CD4-positive, alpha-beta memory T cell (primary cell): ENCODE measurements at regions not wholly inside any gene's neighbourhood (a gene's known extent, or its start where the extent isn't known, plus 50 kb on each side); places are given as distances from the start of the nearest gene placed in this dataset.
"Not testable (repeated sequence)": the region's sequence is repeated elsewhere in the genome, so short reads cannot be mapped to it uniquely, and the experiment has no call there.

Source experiments
- CTCF ChIA-PET: fragments of 350-600 bp; sonication (Branson Sonifier 250); formaldehyde crosslinking; loops from one replicate; lab custom pipeline; 2021; ENCODE audit warnings: inconsistent platforms; ENCODE audit not compliant: partially characterized antibody; lab: Charles Lee
- POLR2A ChIA-PET: fragments of 350-600 bp; sonication (Branson Sonifier 250); formaldehyde crosslinking; loops from one replicate; lab custom pipeline; 2021; ENCODE audit not compliant: partially characterized antibody; lab: Charles Lee
- DNase-seq, 5 donors: peaks; one replicate each; pipeline versions ENCODE4 v3.0.0 to v3.0.0-alpha.2; 2020 to 2022; ENCODE audit warnings: mixed read lengths in 1 of 5
- H3K27ac ChIP-seq: one replicate; pipeline ENCODE4 v1.7.0; 2013; ENCODE audit warnings: low read depth, low read length
- H3K27me3 ChIP-seq: 2 replicates; pipeline ENCODE4 v1.7.0; 2013; ENCODE audit warnings: mild to moderate bottlenecking, low read length, moderate library complexity; ENCODE audit not compliant: insufficient read depth
- H3K36me3 ChIP-seq: 2 replicates; pipeline ENCODE4 v1.7.0; 2013; ENCODE audit warnings: mild to moderate bottlenecking, low read length, moderate library complexity; ENCODE audit not compliant: insufficient read depth
- H3K4me1 ChIP-seq: 2 replicates; pipeline ENCODE4 v1.7.0; 2013; ENCODE audit warnings: mild to moderate bottlenecking, low read length, moderate library complexity; ENCODE audit not compliant: insufficient read depth
- H3K4me3 ChIP-seq, 2 donors: one replicate each; pipeline ENCODE4 v1.7.0; 2013; ENCODE audit warnings: low read length in 2 of 2, mild to moderate bottlenecking in 1 of 2
- H3K9me3 ChIP-seq, 2 donors: one replicate each; pipeline ENCODE4 v1.7.0; 2013; ENCODE audit warnings: low read length in 2 of 2, control low read depth in 1 of 2; ENCODE audit not compliant: control insufficient read depth in 1 of 2
- H3K27ac Mint-ChIP-seq, 7 donors: one replicate each; pipeline ENCODE4 v1.8.0; 2020 to 2021; ENCODE audit warnings: mixed read lengths in 7 of 7, mild to moderate bottlenecking in 6 of 7, inconsistent platforms in 3 of 7, moderate library complexity in 3 of 7
- H3K27me3 Mint-ChIP-seq, 2 donors: one replicate each; pipeline ENCODE4 v1.8.0; 2020 to 2021; ENCODE audit warnings: mixed read lengths in 2 of 2
- H3K36me3 Mint-ChIP-seq, 2 donors: one replicate each; pipeline ENCODE4 v1.8.0; 2020 to 2021; ENCODE audit warnings: mixed read lengths in 2 of 2, inconsistent platforms in 1 of 2, mild to moderate bottlenecking in 1 of 2
- H3K4me1 Mint-ChIP-seq, 4 donors: one replicate each; pipeline ENCODE4 v1.8.0; 2020 to 2021; ENCODE audit warnings: mixed read lengths in 4 of 4, mild to moderate bottlenecking in 1 of 4
- H3K4me3 Mint-ChIP-seq, 8 donors: one replicate each; pipeline ENCODE4 v1.8.0; 2020 to 2021; ENCODE audit warnings: mixed read lengths in 8 of 8, mild to moderate bottlenecking in 7 of 8, moderate library complexity in 6 of 8, inconsistent platforms in 3 of 8
- H3K9me3 Mint-ChIP-seq, 8 donors: one replicate each; pipeline ENCODE4 v1.8.0; 2020 to 2021; ENCODE audit warnings: mixed read lengths in 8 of 8, mild to moderate bottlenecking in 5 of 8, inconsistent platforms in 3 of 8, moderate library complexity in 1 of 8
- intact Hi-C: fragments of 100-400 bp; cut with micrococcal nuclease; formaldehyde crosslinking; loops from one replicate; pipeline ENCODE4 v1.15.1; 2023

- ChIA-PET CTCF (no interaction called here), POLR2A (no interaction called here)
- H3K4me1 Mint-ChIP-seq, result no peaks in the 10 kb centered on the region
- H3K27me3 ChIP-seq, result no peaks in the 10 kb centered on the region
- DNase-seq, result no peak
- H3K9me3 ChIP-seq, result no peaks in the 10 kb centered on the region
- intact Hi-C loops, result no loop called here
- H3K36me3 ChIP-seq, result no peaks in the 10 kb centered on the region
- no peaks in the 10 kb centered on the region for H3K36me3 Mint-ChIP-seq
- H3K4me3 ChIP-seq, result no peak overlapping the region
- no peaks in the 10 kb centered on the region for H3K4me1 ChIP-seq
- H3K27me3 Mint-ChIP-seq, result peaks cover 1 to 2% of the 10 kb centered on the region in 2 donors
- peaks cover 0 to 18% (median 3%) of the 10 kb centered on the region in 8 donors for H3K9me3 Mint-ChIP-seq
- no peak overlapping the region for H3K4me3 Mint-ChIP-seq
- H3K27ac Mint-ChIP-seq, result no peak overlapping the region
- H3K27ac ChIP-seq, result no peak overlapping the region
Measured at GRCh38 chr9:93891549-93892310, 63.4 kb downstream of the BARX1 start.

DNA sequence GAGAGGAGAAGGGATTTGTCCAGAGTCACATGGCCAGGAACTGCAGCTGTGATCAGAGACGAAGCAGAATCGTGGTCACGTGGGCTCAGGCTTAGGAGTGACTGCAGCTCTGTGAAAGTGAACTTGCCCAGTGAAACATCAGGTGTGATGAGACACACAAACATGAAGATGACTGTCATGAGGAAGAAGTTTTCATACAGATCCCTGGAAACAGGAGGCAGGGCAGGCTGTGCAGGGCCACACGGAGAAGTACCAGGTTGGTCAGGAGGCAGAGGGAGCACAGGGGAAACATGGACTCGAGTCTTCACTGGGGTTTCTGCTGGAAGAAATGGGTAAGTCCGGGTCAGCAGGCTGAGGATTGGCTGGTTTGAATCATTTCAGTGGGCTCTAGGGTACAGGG, 64.1 kb downstream of the BARX1 start:
- H3K4me1 ChIP-seq, result no peaks in the 10 kb centered on the region
- ChIA-PET POLR2A (no interaction called here), CTCF (no interaction called here)
- Mint-ChIP-seq H3K27me3 (peaks cover 2 to 3% of the 10 kb centered on the region in 2 donors), H3K4me3 (no peak overlapping the region), H3K4me1 (no peaks in the 10 kb centered on the region), H3K9me3 (peaks cover 0 to 18% (median 3%) of the 10 kb centered on the region in 8 donors), H3K27ac (no peak overlapping the region), H3K36me3 (no peaks in the 10 kb centered on the region)
- intact Hi-C loops, result no loop called here
- no peak for DNase-seq
- H3K27me3 ChIP-seq, result no peaks in the 10 kb centered on the region
- H3K36me3 ChIP-seq, result no peaks in the 10 kb centered on the region
- no peak overlapping the region for H3K4me3 ChIP-seq
- no peaks in the 10 kb centered on the region for H3K9me3 ChIP-seq
- no peak overlapping the region for H3K27ac ChIP-seq

DNA sequence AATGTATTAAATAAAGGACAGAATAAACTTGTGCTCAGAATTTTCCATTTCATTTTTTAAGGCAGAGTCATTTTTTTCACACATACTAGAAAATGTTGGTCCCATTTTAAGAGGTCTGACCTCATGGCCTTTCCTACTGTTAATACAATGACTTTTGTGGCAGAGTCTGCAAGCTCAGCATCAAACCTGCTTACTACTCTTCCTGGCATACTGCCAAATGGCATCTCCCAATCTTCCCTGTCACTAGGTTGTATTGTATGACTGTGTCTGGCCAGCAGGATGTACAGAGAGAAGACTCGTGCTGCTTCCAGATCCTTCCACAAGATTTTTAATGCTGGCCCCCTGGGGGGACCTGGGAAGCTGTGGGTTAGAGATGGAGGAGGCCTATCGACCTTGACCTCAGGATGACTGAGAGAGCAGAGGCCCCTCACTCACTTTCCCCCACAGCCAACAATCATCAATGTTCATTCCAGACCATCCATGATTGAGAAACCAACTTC, 64.7 kb downstream of the BARX1 start:
- no peak overlapping the region for H3K4me3 ChIP-seq
- Mint-ChIP-seq H3K27me3 (peaks cover 2 to 3% of the 10 kb centered on the region in 2 donors), H3K27ac (no peak overlapping the region), H3K9me3 (peaks cover 0 to 18% (median 3%) of the 10 kb centered on the region in 8 donors), H3K36me3 (no peaks in the 10 kb centered on the region), H3K4me3 (peak overlapping the region in 1 of 8 donors; percentile 18), H3K4me1 (no peaks in the 10 kb centered on the region)
- ChIA-PET POLR2A (no interaction called here), CTCF (no interaction called here)
- H3K27me3 ChIP-seq, result no peaks in the 10 kb centered on the region
- no peaks in the 10 kb centered on the region for H3K9me3 ChIP-seq
- H3K27ac ChIP-seq, result no peak overlapping the region
- no peak for DNase-seq
- H3K36me3 ChIP-seq, result no peaks in the 10 kb centered on the region
- no peaks in the 10 kb centered on the region for H3K4me1 ChIP-seq
- intact Hi-C loops, result no loop called here

DNA sequence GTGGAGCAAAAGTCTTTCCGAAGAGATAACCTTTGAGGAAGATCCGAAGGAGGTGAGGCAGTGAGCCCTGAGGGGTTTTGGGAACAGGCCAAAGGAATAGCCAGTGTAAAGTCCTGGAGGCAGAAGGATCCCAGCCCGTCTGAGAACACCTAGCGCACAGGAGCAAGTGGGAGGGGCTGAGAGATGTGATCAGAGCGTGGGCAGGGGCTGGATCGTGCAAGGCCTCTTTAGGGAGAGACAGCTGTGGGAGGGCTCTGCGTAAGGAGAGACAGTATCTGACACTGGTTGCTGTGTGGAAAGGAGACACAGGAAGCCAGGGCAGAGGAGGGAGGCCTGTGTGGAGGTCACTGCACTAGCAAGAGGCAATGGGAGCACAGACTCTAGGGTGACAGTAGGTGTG, 68.2 kb downstream of the BARX1 start:
- no peaks in the 10 kb centered on the region for H3K4me1 ChIP-seq
- no peak overlapping the region for H3K27ac Mint-ChIP-seq
- ChIA-PET CTCF (no interaction called here), POLR2A (no interaction called here)
- H3K27ac ChIP-seq, result no peak overlapping the region
- H3K4me3 Mint-ChIP-seq, result no peak overlapping the region
- H3K36me3 Mint-ChIP-seq, result no peaks in the 10 kb centered on the region
- no peak overlapping the region for H3K4me3 ChIP-seq
- no peaks in the 10 kb centered on the region for H3K36me3 ChIP-seq
- H3K27me3 Mint-ChIP-seq, result peaks cover 4 to 10% of the 10 kb centered on the region in 2 donors
- H3K4me1 Mint-ChIP-seq, result no peaks in the 10 kb centered on the region
- intact Hi-C loops, result no loop called here
- no peak for DNase-seq
- peaks cover 0 to 4% (median 2%) of the 10 kb centered on the region in 8 donors for H3K9me3 Mint-ChIP-seq
- H3K27me3 ChIP-seq, result no peaks in the 10 kb centered on the region
- H3K9me3 ChIP-seq, result no peaks in the 10 kb centered on the region

- H3K4me3 Mint-ChIP-seq, result no peak overlapping the region
- H3K27me3 Mint-ChIP-seq, result peaks cover 4 to 17% of the 10 kb centered on the region in 2 donors
- no peak overlapping the region for H3K4me3 ChIP-seq
- intact Hi-C loops, result no loop called here
- H3K4me1 Mint-ChIP-seq, result no peaks in the 10 kb centered on the region
- H3K27ac Mint-ChIP-seq, result no peak overlapping the region
- ChIA-PET POLR2A (no interaction called here), CTCF (no interaction called here)
- peaks cover 0 to 4% (median under 1%) of the 10 kb centered on the region in 8 donors for H3K9me3 Mint-ChIP-seq
- no peaks in the 10 kb centered on the region for H3K9me3 ChIP-seq
- no peaks in the 10 kb centered on the region for H3K36me3 ChIP-seq
- H3K27me3 ChIP-seq, result no peaks in the 10 kb centered on the region
- no peaks in the 10 kb centered on the region for H3K36me3 Mint-ChIP-seq
- H3K4me1 ChIP-seq, result no peaks in the 10 kb centered on the region
- DNase-seq, result no peak
- no peak overlapping the region for H3K27ac ChIP-seq
Measured at GRCh38 chr9:93884808-93885207, 70.3 kb downstream of the BARX1 start.

- H3K27me3 ChIP-seq, DNase-seq, H3K9me3 ChIP-seq, POLR2A ChIA-PET, H3K36me3 Mint-ChIP-seq, CTCF ChIA-PET, intact Hi-C loops, H3K4me3 Mint-ChIP-seq, H3K36me3 ChIP-seq, H3K27ac ChIP-seq, H3K27ac Mint-ChIP-seq, H3K4me1 ChIP-seq, H3K4me1 Mint-ChIP-seq, H3K4me3 ChIP-seq: not testable (repeated sequence)
- peaks cover 4 to 14% of the 10 kb centered on the region in 2 donors for H3K27me3 Mint-ChIP-seq
- peaks cover 0 to 19% (median 13%) of the 10 kb centered on the region in 8 donors for H3K9me3 Mint-ChIP-seq
Measured at GRCh38 chr9:93879662-93880407, 75.3 kb downstream of the BARX1 start.

DNA sequence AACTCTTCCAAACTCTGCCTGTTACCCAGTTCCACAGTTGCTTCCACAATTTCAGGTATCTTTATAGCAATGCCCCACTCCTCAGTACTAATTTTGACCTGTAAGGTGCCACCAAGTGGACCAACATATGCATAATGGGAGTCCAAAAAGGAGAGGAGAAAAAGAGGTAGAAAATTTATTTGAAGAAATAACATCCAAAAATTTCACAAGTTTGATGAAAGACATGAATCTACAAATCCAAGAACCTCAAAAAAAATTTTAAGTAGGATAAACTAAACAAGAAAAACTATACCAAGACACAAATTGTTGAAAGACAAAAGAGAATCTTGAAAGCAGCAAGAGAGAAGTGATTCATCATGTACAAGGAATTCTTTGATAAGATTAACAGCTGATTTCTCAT, 79.8 kb downstream of the BARX1 start:
- Mint-ChIP-seq H3K9me3 (peaks cover 2 to 44% (median 32%) of the 10 kb centered on the region in 8 donors), H3K36me3 (peaks cover 0 to 4% of the 10 kb centered on the region in 2 donors), H3K27ac (no peak overlapping the region), H3K4me3 (no peak overlapping the region), H3K4me1 (no peaks in the 10 kb centered on the region), H3K27me3 (peaks cover 7 to 10% of the 10 kb centered on the region in 2 donors)
- intact Hi-C loops, result no loop called here
- Histone ChIP-seq H3K4me1 (no peaks in the 10 kb centered on the region), H3K4me3 (no peak overlapping the region), H3K9me3 (peaks cover 0 to 11% of the 10 kb centered on the region in 2 donors), H3K27me3 (no peaks in the 10 kb centered on the region), H3K27ac (no peak overlapping the region), H3K36me3 (no peaks in the 10 kb centered on the region)
- POLR2A ChIA-PET, result no interaction called here
- no peak for DNase-seq
- CTCF ChIA-PET, result no interaction called here
